ENCODE measurements at regions not wholly inside any gene's neighbourhood (a gene's known extent, or its start where the extent isn't known, plus 50 kb on each side); places are given as distances from the start of the nearest gene placed in this dataset.

DNA sequence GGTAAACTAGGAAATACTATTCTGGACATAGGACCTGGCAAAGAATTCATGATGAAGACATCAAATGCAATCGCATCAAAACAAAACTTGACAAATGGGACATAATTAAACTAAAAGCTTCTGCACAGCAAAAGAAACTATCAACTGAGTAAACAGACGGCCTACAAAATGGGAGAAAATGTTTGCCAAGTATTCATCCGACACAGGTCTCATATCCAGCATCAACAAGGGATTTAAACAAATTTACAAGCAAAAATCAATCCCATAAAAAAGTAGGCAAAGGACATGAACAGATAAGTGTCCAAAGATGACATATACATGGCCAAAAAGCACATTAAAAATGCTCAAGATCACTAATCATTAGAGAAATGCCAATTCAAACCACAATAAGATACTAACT is 1088.9 kb downstream of the NAALADL2 start:
- TF ChIP-seq, protein P1, sequence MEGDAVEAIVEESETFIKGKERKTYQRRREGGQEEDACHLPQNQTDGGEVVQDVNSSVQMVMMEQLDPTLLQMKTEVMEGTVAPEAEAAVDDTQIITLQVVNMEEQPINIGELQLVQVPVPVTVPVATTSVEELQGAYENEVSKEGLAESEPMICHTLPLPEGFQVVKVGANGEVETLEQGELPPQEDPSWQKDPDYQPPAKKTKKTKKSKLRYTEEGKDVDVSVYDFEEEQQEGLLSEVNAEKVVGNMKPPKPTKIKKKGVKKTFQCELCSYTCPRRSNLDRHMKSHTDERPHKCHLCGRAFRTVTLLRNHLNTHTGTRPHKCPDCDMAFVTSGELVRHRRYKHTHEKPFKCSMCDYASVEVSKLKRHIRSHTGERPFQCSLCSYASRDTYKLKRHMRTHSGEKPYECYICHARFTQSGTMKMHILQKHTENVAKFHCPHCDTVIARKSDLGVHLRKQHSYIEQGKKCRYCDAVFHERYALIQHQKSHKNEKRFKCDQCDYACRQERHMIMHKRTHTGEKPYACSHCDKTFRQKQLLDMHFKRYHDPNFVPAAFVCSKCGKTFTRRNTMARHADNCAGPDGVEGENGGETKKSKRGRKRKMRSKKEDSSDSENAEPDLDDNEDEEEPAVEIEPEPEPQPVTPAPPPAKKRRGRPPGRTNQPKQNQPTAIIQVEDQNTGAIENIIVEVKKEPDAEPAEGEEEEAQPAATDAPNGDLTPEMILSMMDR (IDR thresholded peaks at IDR 0.05; ENCODE audit: insufficient read depth, low read depth, low read length) = no peak
- TF ChIP-seq EZH2 (IDR thresholded peaks at IDR 0.05; ENCODE audit: insufficient read depth, low read length) = no peak

Data from astrocyte (in vitro differentiated cells and primary cell).